NCI-H128 (cell line): ENCODE measurements at regions not wholly inside any gene's neighbourhood (a gene's known extent, or its start where the extent isn't known, plus 50 kb on each side); places are given as distances from the start of the nearest gene placed in this dataset.
A peak's percentile ranks its signal among the peaks of the same experiment; 100 is the strongest.

Experiments
- DNase-seq: peaks from one replicate; lab custom pipeline; 2025; ENCODE audit not compliant: unreplicated experiment; lab: John Stamatoyannopoulos, UW

- no peak for DNase-seq
These were observed 597.9 kb upstream of the ADAMTS16 start for GRCh38 chr5:4542145-4542778.

DNA sequence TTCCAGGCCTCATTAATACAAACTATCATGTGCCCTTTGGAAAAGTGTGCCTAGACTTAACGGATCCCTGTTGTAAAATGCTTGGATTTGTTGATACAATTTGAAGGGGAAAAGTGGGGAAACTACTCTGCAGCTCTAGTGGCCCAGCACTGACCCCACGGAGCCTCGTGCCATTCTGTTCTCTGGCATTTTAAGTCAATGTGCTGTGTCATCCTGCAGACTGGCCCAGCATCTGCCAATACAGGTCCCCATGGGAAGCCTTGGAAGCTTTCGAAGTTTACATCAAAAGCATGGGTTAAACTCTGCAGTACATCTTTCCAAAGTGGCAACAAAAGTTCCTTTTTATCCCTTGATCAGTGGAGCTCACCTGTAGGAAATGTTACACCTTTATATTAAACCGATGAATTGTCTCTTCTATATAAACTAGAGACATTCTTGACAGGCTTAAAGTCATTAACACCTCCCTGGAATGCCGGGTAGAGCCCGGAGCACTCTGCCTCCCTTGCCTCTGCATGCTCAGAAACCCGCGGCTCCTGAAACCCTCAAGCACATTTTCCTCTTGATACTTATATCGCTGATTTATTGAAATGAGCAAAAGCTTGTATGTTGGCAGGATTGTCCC lies 596.0 kb upstream of the ADAMTS16 start:
- DNase-seq = no peak

GRCh38 chr5:4547547-4547946 lies 592.6 kb upstream of the ADAMTS16 start:
- no peak for DNase-seq

- no peak for DNase-seq
These were observed 591.8 kb upstream of the ADAMTS16 start for GRCh38 chr5:4548341-4548740.

DNA sequence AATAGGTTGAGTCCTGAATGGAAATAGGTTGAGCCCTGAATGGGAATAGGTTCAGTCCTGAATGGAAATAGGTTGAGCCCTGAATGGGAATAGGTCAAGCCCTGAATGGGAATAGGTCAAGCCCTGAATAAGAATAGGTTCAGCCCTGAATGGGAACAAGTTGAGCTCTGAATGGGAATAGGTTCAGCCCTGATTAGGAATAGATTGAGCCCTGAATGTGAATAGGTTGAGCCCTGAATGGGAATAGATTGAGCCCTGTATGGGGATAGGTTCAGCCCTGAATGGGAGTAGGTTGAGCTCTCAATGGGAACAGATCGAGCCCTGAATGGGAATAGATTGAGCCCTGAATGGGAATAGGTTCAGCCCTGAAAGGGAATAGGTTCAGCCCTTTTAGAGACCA lies 590.8 kb upstream of the ADAMTS16 start:
- DNase-seq = no peak

- DNase-seq = peak; percentile 56
These were observed 589.1 kb upstream of the ADAMTS16 start for GRCh38 chr5:4551034-4551433.

DNA sequence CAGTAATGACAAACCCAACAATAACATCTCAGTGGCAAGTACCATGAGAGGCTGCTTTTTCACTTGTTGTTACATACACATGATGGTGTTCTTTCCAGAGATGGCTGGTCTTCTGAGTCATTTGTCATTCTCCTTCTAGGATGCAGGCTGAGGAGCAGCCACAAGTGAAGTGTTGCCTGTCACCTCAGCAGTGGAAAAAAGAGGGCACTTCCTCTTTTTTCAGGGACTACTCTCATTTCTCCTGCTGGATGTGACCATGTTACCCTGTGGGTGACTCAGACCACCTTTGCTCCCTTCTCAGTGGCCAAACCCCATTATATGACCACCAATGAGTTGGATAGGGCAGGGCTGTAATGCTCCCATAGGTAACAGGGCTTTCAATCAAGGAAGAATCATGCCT lies 587.0 kb upstream of the ADAMTS16 start:
- no peak for DNase-seq

- DNase-seq = peak; percentile 14
These were observed 586.2 kb upstream of the ADAMTS16 start for GRCh38 chr5:4553978-4554377.

- no peak for DNase-seq
These were observed 584.3 kb upstream of the ADAMTS16 start for GRCh38 chr5:4555725-4556285.

- DNase-seq = no peak
These were observed 578.7 kb upstream of the ADAMTS16 start for GRCh38 chr5:4561403-4561802.

DNA sequence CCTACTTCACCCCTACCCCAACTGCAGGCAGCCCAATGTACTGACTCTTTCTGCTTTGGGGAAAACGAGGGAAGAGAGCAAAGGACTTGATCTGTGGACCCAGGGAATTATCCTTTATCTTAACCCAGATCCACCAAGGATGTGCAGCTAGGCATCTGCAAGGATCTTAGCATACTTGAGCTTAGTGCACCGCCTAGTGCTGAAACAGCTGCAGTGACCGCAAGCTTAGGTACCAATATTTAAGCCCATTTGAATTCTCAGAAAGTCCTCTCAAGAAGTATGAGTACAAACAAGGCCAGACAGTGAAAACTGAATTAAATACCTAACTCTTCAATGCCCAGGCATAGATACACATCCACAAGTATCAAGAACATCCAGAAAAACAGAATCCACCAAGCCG lies 576.7 kb upstream of the ADAMTS16 start:
- peak; percentile 21 for DNase-seq

- no peak for DNase-seq
These were observed 569.8 kb upstream of the ADAMTS16 start for GRCh38 chr5:4570047-4570995.

DNA sequence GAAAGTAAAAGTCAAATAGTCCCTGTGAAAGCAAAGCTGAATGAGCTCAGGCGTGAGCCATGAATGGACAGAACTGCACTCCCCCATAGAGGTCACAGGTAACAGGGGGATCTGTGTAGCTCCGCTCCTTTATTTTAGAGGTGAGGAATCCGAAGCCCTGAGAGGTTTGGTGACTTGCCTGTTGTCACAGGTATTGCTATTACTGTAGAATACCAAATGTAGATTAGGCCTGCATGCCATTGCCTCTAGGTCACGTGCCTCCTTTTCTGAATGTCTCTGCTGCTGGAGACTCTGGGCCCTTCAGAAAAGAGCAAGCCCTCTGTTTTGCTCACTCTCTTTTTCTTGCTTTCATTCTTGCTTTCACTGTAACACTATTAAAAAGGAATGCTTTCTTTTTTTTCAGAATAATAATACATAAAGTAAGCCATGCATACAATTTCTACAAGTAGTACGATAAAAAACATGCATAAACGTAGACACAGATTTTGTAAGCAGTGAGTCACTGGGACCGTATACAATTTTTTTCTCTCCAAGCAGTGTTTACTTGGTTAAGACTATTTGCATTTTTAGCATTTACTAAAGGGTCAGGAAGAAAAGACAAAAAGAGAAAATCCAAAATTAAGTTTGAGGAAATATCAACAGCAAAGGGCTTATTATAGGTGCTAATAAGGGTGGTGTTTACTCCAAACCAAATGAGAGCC lies 568.7 kb upstream of the ADAMTS16 start:
- no peak for DNase-seq

- no peak for DNase-seq
These were observed 567.6 kb upstream of the ADAMTS16 start for GRCh38 chr5:4572311-4573100.

DNA sequence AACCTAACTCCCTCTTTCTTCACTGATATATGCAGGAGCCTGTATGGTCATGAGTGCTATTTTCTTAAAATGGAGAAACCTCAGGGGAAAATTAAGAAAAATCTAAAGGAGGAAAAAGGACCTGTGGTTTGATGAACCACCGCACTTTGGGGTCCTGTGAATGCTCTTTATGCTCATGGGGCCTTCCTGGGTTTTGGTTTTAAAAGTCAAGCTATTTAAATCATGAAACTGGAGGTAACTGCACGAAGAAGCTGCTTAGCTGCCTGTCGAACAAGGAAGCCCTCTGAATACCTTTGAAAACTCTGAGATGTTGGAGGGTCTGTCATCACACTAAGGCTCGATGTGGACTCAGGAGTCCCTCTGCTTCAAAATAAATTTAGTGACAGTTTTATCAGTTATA lies 564.5 kb upstream of the ADAMTS16 start:
- no peak for DNase-seq

DNA sequence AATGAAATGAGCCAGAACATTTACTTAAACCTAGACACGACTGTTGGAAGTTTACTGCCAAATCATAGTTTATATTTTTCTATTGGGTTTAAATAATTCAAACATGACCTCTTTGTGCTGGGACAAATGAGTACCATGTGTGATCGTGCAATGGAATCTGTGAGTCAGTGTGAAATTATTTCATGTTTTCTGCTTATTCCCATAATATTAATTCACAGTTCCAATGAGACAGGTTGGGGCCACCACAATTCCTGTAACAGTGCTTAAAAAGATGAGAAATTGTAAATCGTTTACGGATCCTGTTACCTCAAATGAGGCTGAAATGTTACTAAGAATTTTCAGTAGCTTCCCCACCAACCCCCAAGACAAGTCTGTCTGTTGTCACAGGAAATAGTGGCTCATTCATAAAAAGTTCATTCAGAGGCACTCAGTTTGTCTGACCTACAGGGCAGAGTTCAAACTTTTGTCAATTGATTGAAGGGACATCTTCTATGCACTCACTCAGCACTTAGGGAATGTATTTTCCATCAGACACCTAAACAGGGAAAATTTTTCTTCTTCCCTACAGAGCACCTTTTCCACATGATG lies 563.9 kb upstream of the ADAMTS16 start:
- DNase-seq = no peak

DNA sequence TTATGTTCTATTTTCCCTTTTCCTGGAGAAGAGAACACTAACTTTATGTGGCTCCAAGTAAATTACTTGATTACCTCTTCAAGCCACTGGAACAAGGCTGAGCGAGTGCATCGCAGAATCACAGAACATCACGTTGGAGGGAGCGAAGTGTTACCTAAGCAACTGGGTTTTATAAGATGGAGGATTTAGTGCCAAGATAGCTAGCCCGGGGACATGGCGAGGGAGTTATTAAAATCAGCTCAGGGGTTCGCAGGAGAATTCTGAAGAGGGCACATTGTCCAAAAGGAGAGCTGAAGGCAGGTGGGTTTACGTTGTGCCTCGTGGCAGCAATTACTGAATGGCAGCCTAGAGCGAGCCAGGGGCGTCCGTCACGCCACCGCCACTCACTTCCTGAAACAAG lies 563.2 kb upstream of the ADAMTS16 start:
- no peak for DNase-seq

GRCh38 chr5:4579679-4580078 lies 560.5 kb upstream of the ADAMTS16 start:
- no peak for DNase-seq

- no peak for DNase-seq
These were observed 559.4 kb upstream of the ADAMTS16 start for GRCh38 chr5:4580772-4581171.

- DNase-seq = no peak
These were observed 558.8 kb upstream of the ADAMTS16 start for GRCh38 chr5:4581289-4581688.
